Frontal cortex (tissue), 3 donors: ENCODE measurements at regions not wholly inside any gene's neighbourhood (a gene's known extent, or its start where the extent isn't known, plus 50 kb on each side); places are given as distances from the start of the nearest gene placed in this dataset.
"Not testable (repeated sequence)": the region's sequence is repeated elsewhere in the genome, so short reads cannot be mapped to it uniquely, and the experiment has no call there.

Source experiments
- DNase-seq, 2 donors: peaks; one replicate each; pipeline ENCODE4 v3.0.0; 2012; ENCODE audit warnings: low spot score in 2 of 2
- FAIRE-seq: peaks from 2 replicates; lab custom pipeline; 2012; peaks lifted over from hg19 to GRCh38; lab: Jason Lieb, UNC
- donor health status: control.
- donor health status: control.
- donor health status: control.

DNA sequence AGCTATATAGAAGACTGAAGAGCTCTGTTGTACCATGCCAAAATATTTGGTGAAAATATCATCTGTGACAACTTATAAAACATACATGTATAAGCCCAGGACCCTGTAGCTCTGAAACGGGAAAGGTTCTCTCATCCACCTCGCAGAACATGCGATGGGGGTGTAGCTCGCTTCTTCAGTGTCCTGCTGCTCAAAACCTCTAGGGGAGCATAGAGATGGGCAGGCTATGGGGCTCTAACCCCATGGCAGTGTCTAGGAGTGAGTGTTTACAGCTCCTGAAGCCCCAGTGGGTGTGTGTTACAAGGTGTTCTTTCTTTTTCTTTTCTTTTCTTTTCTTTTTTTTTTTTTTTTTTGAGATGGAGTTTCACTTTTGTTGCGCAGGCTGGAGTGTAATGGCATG is 505.2 kb upstream of the SYNCRIP start:
- FAIRE-seq, result no peak

GRCh38 chr6:86147311-86147710 is 504.6 kb upstream of the SYNCRIP start:
- no peak for FAIRE-seq
- no peak for DNase-seq

More for the DNA sequence above, 505.2 kb upstream of the SYNCRIP start:
- no peak for DNase-seq

DNA sequence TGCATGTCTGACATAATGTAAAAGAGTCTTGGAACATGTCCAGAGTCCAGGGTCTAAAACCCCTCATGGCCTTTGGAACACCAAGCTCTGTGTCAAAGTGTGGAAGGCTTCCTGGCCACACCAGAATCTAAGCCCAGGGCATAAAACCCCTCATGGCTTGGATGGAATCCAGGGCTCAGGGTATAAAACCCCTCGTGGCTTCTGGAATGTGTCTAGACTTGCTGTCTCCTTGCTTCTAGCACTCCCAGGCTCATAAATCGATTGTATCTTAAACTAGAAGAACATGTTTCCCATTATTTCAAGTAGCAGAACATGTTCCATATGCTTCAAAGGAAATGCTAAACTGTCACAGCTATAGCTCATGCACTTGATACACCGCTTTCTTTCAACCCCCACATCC is 504.1 kb upstream of the SYNCRIP start:
- FAIRE-seq, DNase-seq: not testable (repeated sequence)

DNA sequence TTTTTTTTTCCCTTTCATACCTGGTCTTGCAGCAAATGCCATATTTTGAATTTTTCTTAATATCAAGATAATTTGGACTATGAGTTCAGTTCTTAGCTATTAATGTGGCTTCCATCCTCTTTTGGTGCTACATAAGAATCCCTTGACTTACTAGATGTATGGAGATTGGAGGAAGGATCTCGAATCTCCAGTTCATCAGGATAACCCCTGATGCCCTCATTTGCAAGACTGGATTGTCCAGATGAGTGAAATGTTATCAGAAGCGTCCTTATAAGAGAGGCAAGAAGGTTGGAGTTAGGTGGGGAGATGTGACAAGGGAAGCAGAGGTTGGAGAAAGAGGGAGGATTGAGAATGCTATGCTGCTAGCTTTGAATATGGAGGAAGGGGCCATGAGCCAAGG is 499.6 kb upstream of the SYNCRIP start:
- FAIRE-seq, result no peak

GRCh38 chr6:86128130-86128814 is 485.6 kb upstream of the SYNCRIP start:
- DNase-seq (no peak), FAIRE-seq (no peak)

More for the DNA sequence above, 499.6 kb upstream of the SYNCRIP start:
- DNase-seq, result no peak

DNA sequence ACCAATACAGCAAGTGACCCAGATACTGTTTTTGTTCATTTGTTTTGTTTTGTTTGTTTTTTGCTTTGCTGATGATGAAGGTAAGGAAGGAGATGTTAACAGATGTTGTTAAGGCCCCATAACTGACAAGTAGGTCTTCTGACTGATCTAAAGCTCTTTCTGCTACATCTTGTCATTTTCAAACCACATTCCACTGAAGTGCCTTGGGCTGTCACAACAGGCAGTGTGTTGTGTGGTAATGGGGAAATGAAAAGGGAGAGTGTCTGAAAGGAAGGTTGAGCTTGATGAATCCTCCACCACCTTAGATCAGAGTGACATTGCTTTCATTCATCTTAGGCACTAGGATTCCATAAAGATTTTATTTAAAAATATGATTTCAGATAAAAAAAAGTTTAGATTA is 479.4 kb upstream of the SYNCRIP start:
- no peak for DNase-seq

GRCh38 chr6:86118271-86118670 is 475.6 kb upstream of the SYNCRIP start:
- FAIRE-seq (no peak), DNase-seq (no peak)

More for the DNA sequence above, 479.4 kb upstream of the SYNCRIP start:
- no peak for FAIRE-seq

DNA sequence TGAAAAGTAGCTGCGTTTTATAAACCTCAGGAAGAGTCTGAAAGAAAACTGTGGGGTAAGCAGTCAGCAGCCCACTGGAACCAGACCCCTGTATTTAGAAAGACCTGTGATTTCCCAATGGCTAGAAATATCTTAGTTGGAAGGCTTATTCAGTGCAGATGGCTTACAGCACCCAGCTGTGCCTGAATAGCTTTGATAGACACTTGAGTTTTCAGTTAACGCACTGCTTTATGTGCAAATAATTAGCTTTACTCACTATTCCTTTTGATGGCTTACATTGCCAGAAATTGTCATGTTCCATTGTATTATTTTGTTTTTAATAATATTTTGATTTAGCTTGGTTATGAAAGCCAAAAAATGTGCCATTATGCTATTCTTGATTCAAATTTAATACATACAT is 465.3 kb upstream of the SYNCRIP start:
- DNase-seq (no peak), FAIRE-seq (no peak)

GRCh38 chr6:86087954-86088353 is 445.3 kb upstream of the SYNCRIP start:
- DNase-seq, result no peak
- no peak for FAIRE-seq

DNA sequence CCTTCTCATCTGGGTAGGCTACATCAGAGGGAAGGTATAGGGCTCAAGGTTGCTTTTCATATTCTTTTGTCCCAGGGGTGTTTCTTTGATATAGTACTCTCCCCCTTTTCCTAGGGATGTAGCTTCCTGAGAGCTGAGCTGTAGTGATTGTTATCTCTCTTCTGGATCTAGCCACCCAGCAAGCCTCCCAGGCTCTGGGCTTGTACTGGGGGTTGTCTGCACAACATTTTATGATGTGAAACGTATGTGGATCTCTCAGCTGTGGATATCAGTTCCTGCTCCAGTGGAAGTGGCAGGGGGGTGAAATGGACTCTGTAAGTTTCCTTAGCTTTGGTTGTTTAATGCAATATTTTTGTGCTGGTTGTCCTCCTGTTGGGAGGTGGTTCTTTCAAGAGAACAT is 437.3 kb upstream of the SYNCRIP start:
- no peak for FAIRE-seq
- no peak for DNase-seq

GRCh38 chr6:86070151-86070550 is 427.5 kb upstream of the SYNCRIP start:
- no peak for FAIRE-seq

DNA sequence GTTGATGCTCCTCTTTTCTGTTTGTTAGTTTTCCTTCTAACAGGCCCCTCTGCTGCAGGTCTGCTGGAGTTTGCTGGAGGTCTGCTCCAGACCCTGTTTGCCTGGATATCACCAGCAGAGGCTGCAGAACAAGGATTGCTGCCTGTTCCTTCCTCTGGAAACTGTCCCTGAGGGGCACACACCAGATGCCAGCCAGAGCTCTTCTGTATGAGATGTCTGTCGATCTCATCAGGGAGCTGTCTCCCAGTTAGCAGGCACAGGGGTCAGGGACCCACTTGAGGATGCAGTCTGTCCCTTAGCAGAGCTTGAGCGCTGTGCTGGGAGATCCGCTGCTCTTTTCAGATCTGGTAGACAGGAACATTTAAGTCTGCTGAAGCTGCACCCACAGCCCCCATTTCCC is 422.3 kb upstream of the SYNCRIP start:
- not testable (repeated sequence) for FAIRE-seq, DNase-seq

More at GRCh38 chr6:86070151-86070550, 427.5 kb upstream of the SYNCRIP start:
- DNase-seq, result no peak

- FAIRE-seq, DNase-seq: not testable (repeated sequence)
Observed at GRCh38 chr6:86057293-86057980, 414.8 kb upstream of the SYNCRIP start.

DNA sequence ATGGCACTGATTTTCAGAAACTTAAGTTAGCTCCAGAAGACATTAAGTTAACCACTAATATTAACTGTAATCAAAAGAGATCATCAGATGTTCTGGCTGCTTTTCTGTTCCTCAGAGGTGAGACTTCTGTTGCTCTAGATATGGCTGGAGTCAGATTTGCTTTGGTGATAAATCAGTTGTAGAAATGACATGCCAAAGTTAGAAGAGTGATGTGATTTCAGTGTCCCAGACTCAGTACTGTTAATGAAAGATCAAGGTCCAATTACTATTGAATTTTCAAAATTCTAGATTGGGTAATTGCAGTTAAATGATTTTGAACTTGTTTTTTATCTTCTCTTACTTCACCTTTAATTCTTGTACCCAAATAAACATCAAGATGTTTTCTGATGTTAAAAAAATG is 402.4 kb upstream of the SYNCRIP start:
- no peak for FAIRE-seq

GRCh38 chr6:86042214-86042613 is 399.5 kb upstream of the SYNCRIP start:
- DNase-seq (no peak), FAIRE-seq (no peak)

More for the DNA sequence above, 402.4 kb upstream of the SYNCRIP start:
- DNase-seq, result no peak

GRCh38 chr6:86031713-86032112 is 389.0 kb upstream of the SYNCRIP start:
- FAIRE-seq (no peak), DNase-seq (no peak)

DNA sequence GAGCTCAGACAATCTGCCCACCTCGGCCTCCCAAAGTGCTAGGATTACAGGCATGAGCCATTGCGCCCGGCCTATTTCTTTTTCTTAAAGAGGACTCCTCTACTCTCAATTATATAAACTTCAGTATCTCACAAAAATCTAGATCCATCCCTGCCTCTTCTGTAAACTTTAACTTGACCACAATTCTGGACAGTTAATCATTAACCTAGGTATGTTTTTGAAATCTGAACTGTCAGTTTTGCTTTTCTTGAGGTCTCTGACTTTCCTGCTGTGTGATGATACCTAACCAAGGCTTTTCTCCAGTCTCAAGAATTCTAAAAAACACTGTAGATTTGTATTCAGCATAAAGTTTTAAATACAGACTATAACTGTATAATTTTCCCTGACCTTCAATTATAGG is 388.2 kb upstream of the SYNCRIP start:
- DNase-seq, result no peak
- FAIRE-seq, result no peak

- FAIRE-seq (no peak), DNase-seq (no peak)
Observed at GRCh38 chr6:86028776-86029175, 386.1 kb upstream of the SYNCRIP start.

DNA sequence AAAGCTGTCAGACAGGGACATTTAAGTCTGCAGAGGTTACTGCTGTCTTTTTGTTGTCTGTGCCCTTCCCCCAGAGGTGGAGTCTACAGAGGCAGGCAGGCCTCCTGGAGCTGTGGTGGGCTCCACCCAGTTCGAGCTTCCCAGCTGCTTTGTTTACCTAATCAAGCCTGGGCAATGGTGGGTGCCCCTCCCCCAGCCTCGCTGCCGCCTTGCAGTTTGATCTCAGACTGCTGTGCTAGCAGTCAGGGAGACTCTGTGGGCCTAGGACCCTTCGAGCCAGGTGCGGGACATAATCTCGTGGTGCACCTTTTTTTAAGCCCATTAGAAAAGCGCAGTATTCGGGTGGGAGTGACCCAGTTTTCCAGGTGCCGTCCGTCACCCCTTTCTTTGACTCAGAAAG is 384.2 kb upstream of the SYNCRIP start:
- FAIRE-seq, DNase-seq: not testable (repeated sequence)

GRCh38 chr6:86017236-86017635 is 374.6 kb upstream of the SYNCRIP start:
- FAIRE-seq, result no peak
- DNase-seq, result no peak

DNA sequence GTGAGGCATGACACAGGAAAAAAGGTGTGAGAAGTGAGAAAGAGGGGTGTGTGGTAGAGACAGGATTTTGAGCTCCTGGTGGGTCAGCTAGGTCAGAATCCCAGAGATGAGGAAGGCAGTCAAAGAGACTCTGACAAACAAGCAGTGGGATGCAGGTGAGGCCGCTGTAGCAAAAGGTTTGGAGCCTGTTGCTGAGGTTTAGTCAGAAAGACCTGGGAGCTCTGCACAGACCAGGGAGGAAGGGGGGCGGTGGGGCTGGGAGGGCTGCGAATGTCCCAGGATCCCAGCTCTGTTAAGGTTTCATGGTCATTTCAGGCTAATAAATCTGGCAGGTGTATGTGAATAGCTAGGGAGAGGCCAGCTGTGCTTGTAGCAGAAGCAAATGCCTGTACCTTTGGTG is 373.9 kb upstream of the SYNCRIP start:
- no peak for DNase-seq
- FAIRE-seq, result no peak
